ENCODE measurements at regions not wholly inside any gene's neighbourhood (a gene's known extent, or its start where the extent isn't known, plus 50 kb on each side); places are given as distances from the start of the nearest gene placed in this dataset.

DNA sequence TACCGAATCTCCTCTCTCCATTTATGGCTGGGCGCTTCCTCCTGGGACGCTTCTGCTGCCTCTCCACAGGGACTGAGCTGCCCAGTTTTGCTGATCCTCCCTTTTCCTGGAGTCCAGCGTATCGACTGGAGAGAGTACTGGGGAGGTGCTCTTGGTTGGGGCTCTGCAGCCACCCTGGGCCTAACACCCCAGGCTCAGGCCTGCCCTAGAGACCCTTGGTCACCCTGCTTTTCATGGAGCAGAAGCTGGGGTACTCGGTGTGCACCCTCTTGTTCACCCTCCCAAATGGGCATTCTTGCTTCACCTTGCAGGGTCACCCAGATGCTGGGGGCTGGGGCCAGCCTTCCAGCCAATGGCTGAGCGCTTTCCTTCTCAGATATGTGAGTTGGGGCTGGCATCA lies 88.8 kb upstream of the RET start:
- intact Hi-C loops (cut with DNase I): no loop called here
- no peak for DNase-seq

DNA sequence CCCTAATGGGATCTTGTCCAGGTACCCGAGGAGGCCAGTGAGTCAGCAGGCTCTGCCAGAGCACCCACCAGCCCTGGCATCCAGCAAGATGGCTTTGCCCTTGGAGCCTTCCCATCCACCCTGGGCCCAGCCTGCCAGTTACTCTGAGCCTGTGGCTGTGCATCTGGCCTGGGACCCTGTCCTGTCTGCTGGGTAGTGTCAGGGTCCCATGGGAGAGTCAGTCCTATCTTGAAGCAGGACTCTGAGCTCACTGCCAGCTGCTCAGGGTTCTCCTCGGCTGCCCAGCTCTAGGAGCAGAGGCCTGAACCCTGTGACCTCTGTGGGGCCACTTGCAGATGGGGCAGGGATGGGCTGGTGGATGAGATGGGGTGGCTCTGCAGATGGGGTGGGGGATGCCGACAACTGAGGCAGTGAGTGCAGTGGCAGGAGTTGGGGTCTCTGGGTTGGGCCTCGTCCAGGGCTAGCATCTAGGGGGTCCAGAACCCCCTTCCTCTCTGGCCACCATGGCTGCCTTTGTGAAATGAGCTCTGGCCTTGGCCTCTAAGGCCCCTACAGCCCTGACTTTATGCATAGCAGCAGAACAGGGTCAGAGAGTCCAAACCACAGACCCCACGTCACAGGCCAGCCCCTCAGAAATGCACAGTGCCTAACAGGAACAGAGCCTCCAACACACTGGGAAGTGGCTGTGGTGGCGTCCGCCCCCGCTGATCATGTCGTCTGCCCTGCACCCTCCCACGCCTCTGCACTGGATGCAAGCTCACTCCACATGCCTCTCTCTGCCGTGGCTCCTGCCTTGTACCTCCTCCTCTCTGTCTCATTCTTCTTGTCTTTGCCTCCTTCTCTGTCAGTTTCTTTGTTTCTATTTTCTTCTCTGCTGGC lies 88.1 kb upstream of the RET start:
- no peaks in the 10 kb centered on the region for H3K4me1 ChIP-seq
- no peak overlapping the region for H3K27ac ChIP-seq
- no peaks in the 10 kb centered on the region for H3K36me3 ChIP-seq
- H3K4me3 ChIP-seq: no peak overlapping the region
- H3K27me3 ChIP-seq (ENCODE audit: low read depth): no peaks in the 10 kb centered on the region
- ATAC-seq (peak; percentile 57 to 64), DNase-seq (peak; percentile 77)
- TF ChIP-seq, protein P1, sequence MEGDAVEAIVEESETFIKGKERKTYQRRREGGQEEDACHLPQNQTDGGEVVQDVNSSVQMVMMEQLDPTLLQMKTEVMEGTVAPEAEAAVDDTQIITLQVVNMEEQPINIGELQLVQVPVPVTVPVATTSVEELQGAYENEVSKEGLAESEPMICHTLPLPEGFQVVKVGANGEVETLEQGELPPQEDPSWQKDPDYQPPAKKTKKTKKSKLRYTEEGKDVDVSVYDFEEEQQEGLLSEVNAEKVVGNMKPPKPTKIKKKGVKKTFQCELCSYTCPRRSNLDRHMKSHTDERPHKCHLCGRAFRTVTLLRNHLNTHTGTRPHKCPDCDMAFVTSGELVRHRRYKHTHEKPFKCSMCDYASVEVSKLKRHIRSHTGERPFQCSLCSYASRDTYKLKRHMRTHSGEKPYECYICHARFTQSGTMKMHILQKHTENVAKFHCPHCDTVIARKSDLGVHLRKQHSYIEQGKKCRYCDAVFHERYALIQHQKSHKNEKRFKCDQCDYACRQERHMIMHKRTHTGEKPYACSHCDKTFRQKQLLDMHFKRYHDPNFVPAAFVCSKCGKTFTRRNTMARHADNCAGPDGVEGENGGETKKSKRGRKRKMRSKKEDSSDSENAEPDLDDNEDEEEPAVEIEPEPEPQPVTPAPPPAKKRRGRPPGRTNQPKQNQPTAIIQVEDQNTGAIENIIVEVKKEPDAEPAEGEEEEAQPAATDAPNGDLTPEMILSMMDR (IDR thresholded peaks at IDR 0.05): no peak
- intact Hi-C loops (cut with DNase I): no loop called here
- H3K9me3 ChIP-seq: no peaks in the 10 kb centered on the region

More for the DNA sequence above, 88.8 kb upstream of the RET start:
- H3K36me3 ChIP-seq: no peaks in the 10 kb centered on the region
- no peak overlapping the region for H3K27ac ChIP-seq
- TF ChIP-seq, protein P1 (IDR thresholded peaks at IDR 0.05): no peak
- no peaks in the 10 kb centered on the region for H3K4me1 ChIP-seq
- H3K4me3 ChIP-seq: no peak overlapping the region
- no peaks in the 10 kb centered on the region for H3K27me3 ChIP-seq (ENCODE audit: low read depth)
- no peaks in the 10 kb centered on the region for H3K9me3 ChIP-seq
- ATAC-seq: no peak

DNA sequence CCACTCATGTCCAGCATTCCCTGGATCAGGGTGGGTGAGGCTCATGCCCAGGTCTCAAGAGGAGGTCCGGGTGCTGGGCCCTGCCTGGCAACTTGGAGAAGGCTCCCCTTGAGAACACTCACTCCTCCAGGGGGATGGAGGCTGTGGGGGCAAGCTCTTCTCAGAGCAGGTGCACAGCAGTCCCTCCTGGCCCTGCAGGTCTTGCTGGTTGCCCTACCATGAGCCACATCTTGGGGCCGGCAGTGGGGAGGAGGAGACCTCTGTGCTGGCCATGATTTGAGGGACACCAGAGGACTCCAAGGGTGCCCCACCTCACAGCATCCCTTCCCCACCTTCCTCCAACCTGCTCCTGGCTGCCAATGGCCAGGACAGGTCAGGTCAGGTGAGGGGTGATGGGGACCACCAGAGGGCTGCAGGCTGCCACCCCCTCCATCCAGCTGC lies 87.4 kb upstream of the RET start:
- H3K4me1 ChIP-seq: no peaks in the 10 kb centered on the region
- H3K27me3 ChIP-seq (ENCODE audit: low read depth): no peaks in the 10 kb centered on the region
- H3K4me3 ChIP-seq: no peak overlapping the region
- no peak overlapping the region for H3K27ac ChIP-seq
- H3K9me3 ChIP-seq: no peaks in the 10 kb centered on the region
- intact Hi-C loops (cut with DNase I): no loop called here
- ATAC-seq (no peak), DNase-seq (peak; percentile 42)
- TF ChIP-seq, protein P1 (IDR thresholded peaks at IDR 0.05): no peak
- no peaks in the 10 kb centered on the region for H3K36me3 ChIP-seq

DNA sequence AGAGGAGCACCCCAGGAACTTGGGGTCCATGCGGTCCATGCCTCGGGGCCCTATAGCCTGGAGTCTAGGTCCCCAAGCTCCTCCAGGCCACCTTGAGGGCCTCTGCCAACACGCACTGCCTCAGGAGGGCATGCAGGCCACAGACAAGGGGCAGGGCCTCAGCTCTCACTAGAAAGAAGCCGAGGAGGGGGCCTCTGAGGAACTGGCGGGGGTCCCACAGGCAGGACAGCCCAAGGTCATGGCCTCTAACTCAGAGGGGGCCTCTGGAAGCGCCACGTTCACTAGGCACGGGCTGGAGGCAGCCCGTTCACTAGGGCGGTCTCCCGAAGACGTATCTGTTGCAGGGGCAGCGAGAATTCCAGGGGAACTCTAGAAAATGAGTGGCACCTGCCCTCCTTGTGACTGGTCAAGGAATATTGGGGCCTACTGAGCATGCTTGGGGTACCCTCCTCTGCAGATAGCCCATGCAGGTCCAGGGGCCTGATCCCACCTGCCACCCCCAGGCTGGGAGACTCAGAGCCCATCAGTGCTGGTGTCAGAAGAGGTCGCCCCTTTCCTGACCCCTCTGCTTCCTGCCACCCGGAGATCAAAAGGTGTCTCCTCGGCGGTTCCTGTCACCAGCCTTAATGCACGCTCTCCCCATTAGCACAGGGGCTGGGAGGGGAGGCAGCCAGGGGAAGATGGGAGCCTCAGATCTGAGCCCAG lies 86.7 kb upstream of the RET start:
- H3K36me3 ChIP-seq: no peaks in the 10 kb centered on the region
- no peak overlapping the region for H3K27ac ChIP-seq
- no peaks in the 10 kb centered on the region for H3K27me3 ChIP-seq (ENCODE audit: low read depth)
- DNase-seq (peak; percentile 34), ATAC-seq (no peak)
- H3K4me1 ChIP-seq: no peaks in the 10 kb centered on the region
- TF ChIP-seq, protein P1 (IDR thresholded peaks at IDR 0.05): no peak
- intact Hi-C loops (cut with DNase I): no loop called here
- no peak overlapping the region for H3K4me3 ChIP-seq
- no peaks in the 10 kb centered on the region for H3K9me3 ChIP-seq

DNA sequence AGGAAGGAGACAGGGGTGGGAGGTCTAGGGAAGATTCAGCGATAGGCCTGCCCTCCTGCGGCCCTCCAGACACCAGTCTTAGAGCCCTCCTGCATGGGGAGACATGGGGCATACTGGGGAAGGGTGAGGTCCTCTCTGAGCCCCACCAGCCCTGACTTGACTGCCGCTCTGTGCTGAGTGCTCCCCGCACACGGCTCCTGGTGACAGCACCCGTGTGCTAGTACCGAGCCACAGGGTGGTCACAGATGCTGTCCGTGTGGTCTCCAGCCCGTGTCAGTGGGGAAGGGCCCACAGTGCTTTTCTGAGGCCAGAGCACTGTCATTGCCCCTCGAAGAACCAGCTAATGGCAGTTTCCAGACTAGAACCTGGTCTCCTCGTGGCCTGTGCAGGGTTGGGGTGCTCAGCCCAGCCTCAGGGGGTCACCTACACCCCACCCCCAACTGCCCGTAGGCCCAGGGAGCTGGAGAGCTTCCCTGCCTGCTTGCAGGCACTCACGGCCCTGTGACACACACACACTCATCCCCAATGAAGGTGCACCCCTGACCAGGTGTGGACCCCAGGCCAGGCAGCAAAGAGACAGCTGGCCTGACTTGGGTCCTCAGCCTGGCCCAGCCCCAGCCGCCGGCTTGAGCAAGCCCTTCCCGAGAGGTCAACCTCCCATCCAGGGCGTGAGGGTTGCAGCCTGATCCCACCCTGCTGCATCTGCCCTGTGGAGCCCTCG lies 86.0 kb upstream of the RET start:
- Histone ChIP-seq H3K9me3 (no peaks in the 10 kb centered on the region), H3K4me3 (no peak overlapping the region), H3K36me3 (no peaks in the 10 kb centered on the region), H3K4me1 (no peaks in the 10 kb centered on the region), H3K27ac (no peak overlapping the region), H3K27me3 (ENCODE audit: low read depth) (no peaks in the 10 kb centered on the region)
- ATAC-seq (no peak), DNase-seq (peak; percentile 35)
- TF ChIP-seq, protein P1 (IDR thresholded peaks at IDR 0.05): no peak
- intact Hi-C loops (cut with DNase I): no loop called here

Data from lower lobe of right lung (tissue), 2 donors.